SK-N-SH treated with all-trans-retinoic acid at 6 μM for 48 hours (cell line): ENCODE measurements at regions not wholly inside any gene's neighbourhood (a gene's known extent, or its start where the extent isn't known, plus 50 kb on each side); places are given as distances from the start of the nearest gene placed in this dataset.
"Not testable (repeated sequence)": the region's sequence is repeated elsewhere in the genome, so short reads cannot be mapped to it uniquely, and the experiment has no call there.

Source experiments
- ATAC-seq: fragments of 200-7000 bp; cut with Tn5 transposase; 3 replicates; pipeline ENCODE4 v1.9.1; 2020; ENCODE audit warnings: mild to moderate bottlenecking, moderate library complexity
- ARNTL ChIP-seq: fragments of 450-650 bp; formaldehyde crosslinking; IDR thresholded peaks from 2 replicates; pipeline ENCODE4 v1.5.0; 2020; ENCODE audit warnings: low read depth, mild to moderate bottlenecking, moderate library complexity, borderline replicate concordance
- CSDC2 ChIP-seq: fragments of 250-450 bp; sonication (Bioruptor Pico); IDR thresholded peaks from 2 replicates; pipeline ENCODE4 v1.5.0; 2020; ENCODE audit warnings: mild to moderate bottlenecking, moderate library complexity
- ESRRG ChIP-seq: fragments of 250-450 bp; sonication (Bioruptor Pico); IDR thresholded peaks from 2 replicates; pipeline ENCODE4 v1.6.1; 2021; ENCODE audit warnings: mild to moderate bottlenecking
- ISL1 ChIP-seq: fragments of 250-450 bp; sonication (Bioruptor Pico); IDR thresholded peaks from 2 replicates; pipeline ENCODE4 v2.1.2; 2022; ENCODE audit warnings: mild to moderate bottlenecking, moderate library complexity
- OSR1 ChIP-seq: fragments of 250-450 bp; sonication (Bioruptor Pico); IDR thresholded peaks from 2 replicates; pipeline ENCODE4 v1.8.0; 2022; ENCODE audit warnings: moderate library complexity, mild to moderate bottlenecking, inconsistent platforms
- SNAI2 ChIP-seq: fragments of 250-450 bp; sonication (Bioruptor Pico); IDR thresholded peaks from 2 replicates; pipeline ENCODE4 v1.5.0; 2020; ENCODE audit warnings: mild to moderate bottlenecking, moderate library complexity
- TCF4 ChIP-seq: fragments of 250-450 bp; sonication (Bioruptor Pico); IDR thresholded peaks from 2 replicates; pipeline ENCODE4 v1.8.0; 2021; ENCODE audit warnings: mild to moderate bottlenecking, moderate library complexity, borderline replicate concordance
- TOX ChIP-seq: fragments of 250-450 bp; sonication (Bioruptor Pico); IDR thresholded peaks from 2 replicates; pipeline ENCODE4 v1.8.0; 2021; ENCODE audit warnings: mild to moderate bottlenecking, moderate library complexity, borderline replicate concordance
- ZC3H10 ChIP-seq: fragments of 250-450 bp; sonication (Bioruptor Pico); IDR thresholded peaks from 2 replicates; pipeline ENCODE4 v1.5.1; 2021; ENCODE audit warnings: mild to moderate bottlenecking, moderate library complexity
- ZFP3 ChIP-seq: fragments of 250-450 bp; sonication (Bioruptor Pico); IDR thresholded peaks from 2 replicates; pipeline ENCODE4 v1.5.0; 2020; ENCODE audit warnings: mild to moderate bottlenecking, moderate library complexity
- ZNF565 ChIP-seq: fragments of 450-650 bp; formaldehyde crosslinking; conservative IDR thresholded peaks from 2 replicates; pipeline ENCODE4 v1.5.0; 2020; ENCODE audit warnings: low read depth, mild to moderate bottlenecking, moderate library complexity
- ZNF70 ChIP-seq: fragments of 450-650 bp; formaldehyde crosslinking; IDR thresholded peaks from 2 replicates; pipeline ENCODE4 v1.5.0; 2020; ENCODE audit warnings: mild to moderate bottlenecking, moderate library complexity
- TF ChIP-seq, protein P1 (sequence below): fragments of 250-450 bp; sonication (Bioruptor Pico); IDR thresholded peaks from 2 replicates; pipeline ENCODE4 v1.8.0; 2020; ENCODE audit warnings: mild to moderate bottlenecking, moderate library complexity, borderline replicate concordance
- TF ChIP-seq, protein P2 (sequence below): fragments of 250-450 bp; sonication (Bioruptor Pico); IDR thresholded peaks from 2 replicates; pipeline ENCODE4 v1.5.0; 2020; ENCODE audit warnings: mild to moderate bottlenecking, moderate library complexity
- TF ChIP-seq, protein P3 (sequence below): fragments of 250-450 bp; sonication (Bioruptor Pico); IDR thresholded peaks from 2 replicates; pipeline ENCODE4 v1.5.1; 2021; ENCODE audit warnings: mild to moderate bottlenecking, moderate library complexity
- TF ChIP-seq, protein P4 (sequence below): fragments of 250-450 bp; sonication (Bioruptor Pico); IDR thresholded peaks from 2 replicates; pipeline ENCODE4 v1.8.0; 2021; ENCODE audit warnings: low read depth, mild to moderate bottlenecking, moderate library complexity, borderline replicate concordance
- TF ChIP-seq, protein P5 (sequence below): fragments of 250-450 bp; sonication (Bioruptor Pico); IDR thresholded peaks from 2 replicates; pipeline ENCODE4 v1.5.1; 2020; ENCODE audit warnings: low read depth, mild to moderate bottlenecking, moderate library complexity

DNA sequence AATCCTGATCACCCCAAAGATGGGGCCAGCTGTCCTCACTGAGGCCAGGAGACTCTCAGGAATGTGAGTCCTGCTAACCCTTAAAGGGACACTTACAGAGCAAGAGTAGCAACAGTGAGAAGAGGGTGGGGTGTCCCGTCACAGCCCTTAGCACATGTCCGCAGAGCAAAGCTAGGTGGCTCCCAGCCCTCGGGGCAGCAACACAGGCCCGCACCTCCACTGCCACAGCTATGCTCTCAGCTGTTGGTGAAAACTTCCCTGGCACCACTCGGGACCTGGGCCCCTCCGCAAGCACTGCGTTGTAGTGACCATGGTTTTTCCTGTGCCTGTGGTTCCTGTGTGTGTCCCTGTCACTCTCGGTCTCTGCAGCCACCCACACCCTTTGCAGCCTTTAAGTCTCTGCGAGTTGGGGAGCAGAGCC, 76.4 kb upstream of the UXS1 start:
- peak; percentile 21; the same call in 2 of the 3 replicates for ATAC-seq

DNA sequence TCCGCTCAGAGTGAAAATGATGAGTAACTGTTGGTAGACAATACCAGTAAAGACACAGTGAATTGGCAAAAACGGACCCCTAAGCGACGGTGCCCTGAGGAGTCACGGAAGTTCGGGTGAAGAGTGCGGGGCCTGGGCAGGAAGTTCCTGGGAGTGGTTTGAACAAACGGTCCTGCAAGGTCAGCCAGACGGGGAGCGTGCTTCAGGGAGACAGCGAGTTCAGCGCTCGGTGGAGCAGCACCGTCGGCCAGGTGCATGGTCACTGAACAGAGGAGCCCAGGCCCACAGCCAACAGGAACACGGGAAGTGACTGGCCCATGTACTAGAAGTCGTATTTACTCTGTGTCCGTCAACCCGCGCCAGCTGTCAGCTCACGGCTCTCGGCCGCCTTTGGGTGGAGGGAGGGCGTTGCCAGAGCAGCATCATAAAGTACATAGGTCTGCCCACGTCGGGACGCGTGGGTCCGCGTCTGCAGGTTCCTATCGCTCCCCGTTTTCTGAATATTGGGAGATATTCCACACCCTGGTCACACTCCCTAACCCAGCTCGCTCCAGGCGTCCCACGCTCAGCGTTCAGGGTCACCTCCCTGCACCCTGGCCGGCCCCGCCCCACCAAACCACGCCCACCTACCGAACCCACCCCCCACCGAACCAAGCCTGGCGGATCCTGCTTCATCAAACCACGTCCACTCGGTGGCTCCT, 75.6 kb upstream of the UXS1 start:
- TF ChIP-seq ISL1 (no peak), ZNF565 (no peak), CSDC2 (CRISPR knock-in tag) (no peak), ZC3H10 (CRISPR knock-in tag) (no peak)
- TF ChIP-seq, protein P1, sequence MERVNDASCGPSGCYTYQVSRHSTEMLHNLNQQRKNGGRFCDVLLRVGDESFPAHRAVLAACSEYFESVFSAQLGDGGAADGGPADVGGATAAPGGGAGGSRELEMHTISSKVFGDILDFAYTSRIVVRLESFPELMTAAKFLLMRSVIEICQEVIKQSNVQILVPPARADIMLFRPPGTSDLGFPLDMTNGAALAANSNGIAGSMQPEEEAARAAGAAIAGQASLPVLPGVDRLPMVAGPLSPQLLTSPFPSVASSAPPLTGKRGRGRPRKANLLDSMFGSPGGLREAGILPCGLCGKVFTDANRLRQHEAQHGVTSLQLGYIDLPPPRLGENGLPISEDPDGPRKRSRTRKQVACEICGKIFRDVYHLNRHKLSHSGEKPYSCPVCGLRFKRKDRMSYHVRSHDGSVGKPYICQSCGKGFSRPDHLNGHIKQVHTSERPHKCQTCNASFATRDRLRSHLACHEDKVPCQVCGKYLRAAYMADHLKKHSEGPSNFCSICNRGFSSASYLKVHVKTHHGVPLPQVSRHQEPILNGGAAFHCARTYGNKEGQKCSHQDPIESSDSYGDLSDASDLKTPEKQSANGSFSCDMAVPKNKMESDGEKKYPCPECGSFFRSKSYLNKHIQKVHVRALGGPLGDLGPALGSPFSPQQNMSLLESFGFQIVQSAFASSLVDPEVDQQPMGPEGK (CRISPR knock-in tag) = no peak

More for the DNA sequence above, 76.4 kb upstream of the UXS1 start:
- TF ChIP-seq TCF4 (CRISPR knock-in tag) (no peak), SNAI2 (CRISPR knock-in tag) (no peak), ARNTL (CRISPR knock-in tag) (no peak), ZC3H10 (CRISPR knock-in tag) (no peak), ZFP3 (no peak)
- TF ChIP-seq, protein P2, sequence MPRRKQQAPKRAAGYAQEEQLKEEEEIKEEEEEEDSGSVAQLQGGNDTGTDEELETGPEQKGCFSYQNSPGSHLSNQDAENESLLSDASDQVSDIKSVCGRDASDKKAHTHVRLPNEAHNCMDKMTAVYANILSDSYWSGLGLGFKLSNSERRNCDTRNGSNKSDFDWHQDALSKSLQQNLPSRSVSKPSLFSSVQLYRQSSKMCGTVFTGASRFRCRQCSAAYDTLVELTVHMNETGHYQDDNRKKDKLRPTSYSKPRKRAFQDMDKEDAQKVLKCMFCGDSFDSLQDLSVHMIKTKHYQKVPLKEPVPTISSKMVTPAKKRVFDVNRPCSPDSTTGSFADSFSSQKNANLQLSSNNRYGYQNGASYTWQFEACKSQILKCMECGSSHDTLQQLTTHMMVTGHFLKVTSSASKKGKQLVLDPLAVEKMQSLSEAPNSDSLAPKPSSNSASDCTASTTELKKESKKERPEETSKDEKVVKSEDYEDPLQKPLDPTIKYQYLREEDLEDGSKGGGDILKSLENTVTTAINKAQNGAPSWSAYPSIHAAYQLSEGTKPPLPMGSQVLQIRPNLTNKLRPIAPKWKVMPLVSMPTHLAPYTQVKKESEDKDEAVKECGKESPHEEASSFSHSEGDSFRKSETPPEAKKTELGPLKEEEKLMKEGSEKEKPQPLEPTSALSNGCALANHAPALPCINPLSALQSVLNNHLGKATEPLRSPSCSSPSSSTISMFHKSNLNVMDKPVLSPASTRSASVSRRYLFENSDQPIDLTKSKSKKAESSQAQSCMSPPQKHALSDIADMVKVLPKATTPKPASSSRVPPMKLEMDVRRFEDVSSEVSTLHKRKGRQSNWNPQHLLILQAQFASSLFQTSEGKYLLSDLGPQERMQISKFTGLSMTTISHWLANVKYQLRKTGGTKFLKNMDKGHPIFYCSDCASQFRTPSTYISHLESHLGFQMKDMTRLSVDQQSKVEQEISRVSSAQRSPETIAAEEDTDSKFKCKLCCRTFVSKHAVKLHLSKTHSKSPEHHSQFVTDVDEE (CRISPR knock-in tag) = no peak
- TF ChIP-seq, protein P1 (CRISPR knock-in tag) = no peak
- TF ChIP-seq, protein P3, sequence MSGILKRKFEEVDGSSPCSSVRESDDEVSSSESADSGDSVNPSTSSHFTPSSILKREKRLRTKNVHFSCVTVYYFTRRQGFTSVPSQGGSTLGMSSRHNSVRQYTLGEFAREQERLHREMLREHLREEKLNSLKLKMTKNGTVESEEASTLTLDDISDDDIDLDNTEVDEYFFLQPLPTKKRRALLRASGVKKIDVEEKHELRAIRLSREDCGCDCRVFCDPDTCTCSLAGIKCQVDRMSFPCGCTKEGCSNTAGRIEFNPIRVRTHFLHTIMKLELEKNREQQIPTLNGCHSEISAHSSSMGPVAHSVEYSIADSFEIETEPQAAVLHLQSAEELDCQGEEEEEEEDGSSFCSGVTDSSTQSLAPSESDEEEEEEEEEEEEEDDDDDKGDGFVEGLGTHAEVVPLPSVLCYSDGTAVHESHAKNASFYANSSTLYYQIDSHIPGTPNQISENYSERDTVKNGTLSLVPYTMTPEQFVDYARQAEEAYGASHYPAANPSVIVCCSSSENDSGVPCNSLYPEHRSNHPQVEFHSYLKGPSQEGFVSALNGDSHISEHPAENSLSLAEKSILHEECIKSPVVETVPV (CRISPR knock-in tag) = no peak

DNA sequence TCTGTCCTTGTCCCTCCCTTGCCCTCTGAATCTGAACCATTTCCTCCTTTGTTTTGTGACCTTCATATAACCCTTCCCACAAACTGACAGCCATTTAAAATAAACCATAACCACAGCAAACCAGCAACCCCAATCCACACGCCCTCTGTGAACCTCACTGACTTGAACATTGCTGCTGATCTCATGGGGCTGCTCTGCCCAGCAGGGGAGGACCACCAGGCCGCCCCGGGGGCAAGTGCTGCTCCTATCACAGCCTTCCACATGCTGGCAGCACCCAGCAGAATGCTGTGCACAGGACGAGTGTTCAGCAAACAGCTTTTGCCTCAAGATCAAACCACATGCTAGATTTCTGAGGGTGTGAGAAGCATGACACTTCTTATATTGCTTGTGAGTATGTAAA, 73.9 kb upstream of the UXS1 start:
- ATAC-seq = no peak
- TF ChIP-seq, protein P4, sequence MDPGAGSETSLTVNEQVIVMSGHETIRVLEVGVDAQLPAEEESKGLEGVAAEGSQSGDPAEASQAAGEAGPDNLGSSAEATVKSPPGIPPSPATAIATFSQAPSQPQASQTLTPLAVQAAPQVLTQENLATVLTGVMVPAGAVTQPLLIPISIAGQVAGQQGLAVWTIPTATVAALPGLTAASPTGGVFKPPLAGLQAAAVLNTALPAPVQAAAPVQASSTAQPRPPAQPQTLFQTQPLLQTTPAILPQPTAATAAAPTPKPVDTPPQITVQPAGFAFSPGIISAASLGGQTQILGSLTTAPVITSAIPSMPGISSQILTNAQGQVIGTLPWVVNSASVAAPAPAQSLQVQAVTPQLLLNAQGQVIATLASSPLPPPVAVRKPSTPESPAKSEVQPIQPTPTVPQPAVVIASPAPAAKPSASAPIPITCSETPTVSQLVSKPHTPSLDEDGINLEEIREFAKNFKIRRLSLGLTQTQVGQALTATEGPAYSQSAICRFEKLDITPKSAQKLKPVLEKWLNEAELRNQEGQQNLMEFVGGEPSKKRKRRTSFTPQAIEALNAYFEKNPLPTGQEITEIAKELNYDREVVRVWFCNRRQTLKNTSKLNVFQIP (CRISPR knock-in tag) = no peak

More for the DNA sequence above, 75.6 kb upstream of the UXS1 start:
- peak; percentile 66 for ATAC-seq

DNA sequence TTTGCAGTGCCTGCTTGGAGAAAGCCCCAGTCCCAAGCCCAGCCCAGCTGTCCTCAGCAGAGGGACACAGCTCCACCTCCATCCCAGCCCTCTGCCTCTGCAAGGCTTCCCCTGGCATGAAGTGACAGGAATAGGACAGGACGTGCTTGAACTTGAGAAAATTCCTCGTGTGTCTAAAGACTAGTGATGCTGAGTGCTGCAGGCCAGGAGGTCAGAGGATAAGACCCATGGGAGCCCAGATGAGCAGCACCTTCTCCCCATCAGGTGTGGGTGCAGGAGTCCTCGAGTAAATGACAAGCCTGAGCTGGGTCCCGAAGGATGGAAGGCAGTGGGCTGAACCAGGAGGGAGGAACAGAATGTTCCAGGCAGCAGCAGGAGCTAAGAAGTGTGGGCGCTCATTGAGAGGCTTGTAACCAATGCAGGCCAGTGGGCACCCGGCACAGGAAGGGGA, 67.8 kb upstream of the UXS1 start:
- TF ChIP-seq ZNF70 (CRISPR knock-in tag) (no peak), TCF4 (CRISPR knock-in tag) (no peak), TOX (CRISPR knock-in tag) (no peak), ZFP3 (no peak), ESRRG (CRISPR knock-in tag) (no peak), ZC3H10 (CRISPR knock-in tag) (no peak), OSR1 (CRISPR knock-in tag) (no peak)
- TF ChIP-seq, protein P1 (CRISPR knock-in tag) = no peak
- TF ChIP-seq, protein P5, sequence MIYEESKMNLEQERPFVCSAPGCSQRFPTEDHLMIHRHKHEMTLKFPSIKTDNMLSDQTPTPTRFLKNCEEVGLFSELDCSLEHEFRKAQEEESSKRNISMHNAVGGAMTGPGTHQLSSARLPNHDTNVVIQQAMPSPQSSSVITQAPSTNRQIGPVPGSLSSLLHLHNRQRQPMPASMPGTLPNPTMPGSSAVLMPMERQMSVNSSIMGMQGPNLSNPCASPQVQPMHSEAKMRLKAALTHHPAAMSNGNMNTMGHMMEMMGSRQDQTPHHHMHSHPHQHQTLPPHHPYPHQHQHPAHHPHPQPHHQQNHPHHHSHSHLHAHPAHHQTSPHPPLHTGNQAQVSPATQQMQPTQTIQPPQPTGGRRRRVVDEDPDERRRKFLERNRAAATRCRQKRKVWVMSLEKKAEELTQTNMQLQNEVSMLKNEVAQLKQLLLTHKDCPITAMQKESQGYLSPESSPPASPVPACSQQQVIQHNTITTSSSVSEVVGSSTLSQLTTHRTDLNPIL = no peak
- ATAC-seq = no peak

DNA sequence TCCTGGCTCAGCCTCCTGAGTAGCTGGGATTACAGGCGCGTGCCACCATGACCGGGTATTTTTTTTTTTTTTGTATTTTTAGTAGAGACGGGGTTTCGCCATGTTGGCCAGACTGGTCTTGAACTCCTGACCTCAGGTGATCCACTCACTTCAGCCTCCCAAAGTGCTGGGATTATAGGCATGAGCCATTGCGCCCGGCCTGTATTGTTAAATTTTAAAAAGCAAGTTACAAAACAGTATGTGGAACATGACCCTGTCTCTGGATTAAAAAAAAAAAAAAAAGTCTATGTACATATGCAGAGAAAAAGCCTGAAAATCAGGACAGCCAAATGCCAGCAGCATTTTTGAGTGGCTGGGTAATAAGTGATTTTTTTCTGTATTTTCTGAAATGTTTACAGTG, 64.8 kb upstream of the UXS1 start:
- ATAC-seq = not testable (repeated sequence)
